GM18873 (cell line): ENCODE measurements at regions not wholly inside any gene's neighbourhood (a gene's known extent, or its start where the extent isn't known, plus 50 kb on each side); places are given as distances from the start of the nearest gene placed in this dataset.

Experiments
- ATAC-seq: cut with Tn5 transposase; IDR thresholded peaks from one replicate; pipeline ENCODE4 v1.9.1; 2021; ENCODE audit warnings: mild to moderate bottlenecking, moderate library complexity, moderate number of reproducible peaks; ENCODE audit not compliant: unreplicated experiment, low FRiP score

- no peak for ATAC-seq
Observed at GRCh38 chr4:111678479-111678878, 466.8 kb upstream of the FAM241A start.

- no peak for ATAC-seq
Observed at GRCh38 chr4:111678908-111679307, 466.3 kb upstream of the FAM241A start.

GRCh38 chr4:111681270-111681669, 464.0 kb upstream of the FAM241A start:
- ATAC-seq: no peak

GRCh38 chr4:111681751-111682150, 463.5 kb upstream of the FAM241A start:
- no peak for ATAC-seq

- ATAC-seq: no peak
Observed at GRCh38 chr4:111685205-111685604, 460.0 kb upstream of the FAM241A start.

- ATAC-seq: no peak
Observed at GRCh38 chr4:111689214-111689613, 456.0 kb upstream of the FAM241A start.

GRCh38 chr4:111689731-111690130, 455.5 kb upstream of the FAM241A start:
- no peak for ATAC-seq

- ATAC-seq: no peak
Observed at GRCh38 chr4:111693758-111694157, 451.5 kb upstream of the FAM241A start.

GRCh38 chr4:111695677-111696076, 449.6 kb upstream of the FAM241A start:
- no peak for ATAC-seq

- ATAC-seq: no peak
Observed at GRCh38 chr4:111696505-111696904, 448.7 kb upstream of the FAM241A start.

GRCh38 chr4:111697176-111697942, 447.9 kb upstream of the FAM241A start:
- no peak for ATAC-seq

- no peak for ATAC-seq
Observed at GRCh38 chr4:111698361-111698760, 446.9 kb upstream of the FAM241A start.

GRCh38 chr4:111699165-111699564, 446.1 kb upstream of the FAM241A start:
- ATAC-seq: no peak

- no peak for ATAC-seq
Observed at GRCh38 chr4:111701102-111701501, 444.2 kb upstream of the FAM241A start.

GRCh38 chr4:111707491-111707890, 437.8 kb upstream of the FAM241A start:
- ATAC-seq: no peak

GRCh38 chr4:111712093-111712677, 433.1 kb upstream of the FAM241A start:
- ATAC-seq: no peak

GRCh38 chr4:111713276-111713675, 432.0 kb upstream of the FAM241A start:
- no peak for ATAC-seq

GRCh38 chr4:111717921-111718320, 427.3 kb upstream of the FAM241A start:
- ATAC-seq: no peak

- no peak for ATAC-seq
Observed at GRCh38 chr4:111718763-111719559, 426.3 kb upstream of the FAM241A start.

- no peak for ATAC-seq
Observed at GRCh38 chr4:111720866-111721265, 424.4 kb upstream of the FAM241A start.

GRCh38 chr4:111722213-111722720, 423.0 kb upstream of the FAM241A start:
- ATAC-seq: no peak
